IMR-90 (cell line): ENCODE measurements at regions not wholly inside any gene's neighbourhood (a gene's known extent, or its start where the extent isn't known, plus 50 kb on each side); places are given as distances from the start of the nearest gene placed in this dataset.

Experiments
- ATAC-seq: fragments of 200-7000 bp; cut with Tn5 transposase; 2 replicates; pipeline ENCODE4 v1.9.1; 2020; ENCODE audit warnings: low read depth, mild to moderate bottlenecking, moderate library complexity
- BruUV-seq: library from RNA; stranded (reverse); fragments of 400-500 nt; replicated peaks from 2 replicates; lab custom pipeline; 2021; lab: Mats Ljungman, UMichigan
- CTCF ChIA-PET: fragments of 300-600 bp; formaldehyde crosslinking; extraction: SDS; loops from one replicate; lab custom pipeline; 2021; ENCODE audit warnings: antibody characterized with exemption; lab: Yijun Ruan, JAX
- POLR2A ChIA-PET: fragments of 300-600 bp; sonication (Branson Sonifier 250); formaldehyde crosslinking; loops from one replicate; lab custom pipeline; 2022; ENCODE audit warnings: antibody characterized with exemption; ENCODE audit not compliant: unreplicated experiment; lab: Charles Lee
- DNase-seq: peaks from one replicate; pipeline ENCODE4 v3.0.0; 2013
- H2AFZ ChIP-seq: replicated peaks from 2 replicates; pipeline ENCODE3; 2013; ENCODE audit warnings: low read length, mild to moderate bottlenecking; ENCODE audit not compliant: poor library complexity
- H2AK5ac ChIP-seq: 2 replicates; pipeline ENCODE4 v1.6.1; 2013; ENCODE audit warnings: low read depth, low read length, inconsistent platforms
- H2AK9ac ChIP-seq: replicated peaks from 2 replicates; pipeline ENCODE3; 2013; ENCODE audit warnings: mild to moderate bottlenecking, low read depth, low read length, moderate library complexity; ENCODE audit not compliant: poor library complexity
- H2BK120ac ChIP-seq: 2 replicates; pipeline ENCODE4 v1.6.1; 2013; ENCODE audit warnings: low read depth, low read length, inconsistent platforms
- H2BK15ac ChIP-seq: 3 replicates; pipeline ENCODE4 v1.6.1; 2013; ENCODE audit warnings: low read depth, low read length, inconsistent platforms
- H2BK20ac ChIP-seq: 2 replicates; pipeline ENCODE4 v1.6.1; 2013; ENCODE audit warnings: low read depth, mild to moderate bottlenecking, inconsistent platforms, low read length, moderate library complexity
- H2BK5ac ChIP-seq: 2 replicates; pipeline ENCODE4 v1.6.1; 2013; ENCODE audit warnings: mild to moderate bottlenecking, low read depth, low read length, inconsistent platforms; ENCODE audit not compliant: poor library complexity, severe bottlenecking
- H3K14ac ChIP-seq: replicated peaks from 2 replicates; pipeline ENCODE4 v1.6.1; 2013; ENCODE audit warnings: low read depth, low read length, inconsistent platforms
- H3K18ac ChIP-seq: 2 replicates; pipeline ENCODE4 v1.6.1; 2013; ENCODE audit warnings: low read depth, low read length, control low read depth
- H3K23ac ChIP-seq: 2 replicates; pipeline ENCODE4 v1.6.1; 2013; ENCODE audit warnings: low read depth, low read length, inconsistent platforms
- H3K27ac ChIP-seq: 2 replicates; pipeline ENCODE4 v1.5.1; 2013; ENCODE audit warnings: mild to moderate bottlenecking, control low read depth, low read length; ENCODE audit not compliant: insufficient read depth
- H3K27me3 ChIP-seq: 2 replicates; pipeline ENCODE4 v1.6.1; 2013; ENCODE audit warnings: low read length; ENCODE audit not compliant: control insufficient read depth, insufficient read depth
- H3K36me3 ChIP-seq: 2 replicates; pipeline ENCODE4 v1.6.1; 2013; ENCODE audit warnings: low read length, mixed read lengths; ENCODE audit not compliant: control insufficient read depth, insufficient read depth
- H3K4ac ChIP-seq: 2 replicates; pipeline ENCODE4 v1.6.1; 2013; ENCODE audit warnings: low read depth, low read length, inconsistent platforms
- H3K4me1 ChIP-seq: 2 replicates; pipeline ENCODE4 v1.6.1; 2013; ENCODE audit warnings: low read length, mixed read lengths; ENCODE audit not compliant: control insufficient read depth, insufficient read depth
- H3K4me2 ChIP-seq: 2 replicates; pipeline ENCODE4 v1.6.1; 2013; ENCODE audit warnings: low read depth, mild to moderate bottlenecking, control low read depth, low read length, moderate library complexity
- H3K4me3 ChIP-seq: 2 replicates; pipeline ENCODE4 v1.5.1; 2013; ENCODE audit warnings: low read depth, mild to moderate bottlenecking, control low read depth, low read length, moderate library complexity; ENCODE audit not compliant: insufficient read depth
- H3K56ac ChIP-seq: 2 replicates; pipeline ENCODE4 v1.6.1; 2013; ENCODE audit warnings: low read length, inconsistent platforms; ENCODE audit not compliant: insufficient read depth; ENCODE audit errors: extremely low read depth
- H3K79me1 ChIP-seq, 2 experiments: 2 replicates each; pipeline ENCODE4 v1.6.1; 2013; ENCODE audit warnings: low read length in 2 of 2, inconsistent platforms in 1 of 2, low read depth in 1 of 2
- H3K9ac ChIP-seq: 2 replicates; pipeline ENCODE4 v1.6.1; 2013; ENCODE audit warnings: low read depth, low read length, control low read depth
- H3K9me1 ChIP-seq: 2 replicates; pipeline ENCODE4 v1.6.1; 2013; ENCODE audit warnings: low read length, inconsistent platforms; ENCODE audit not compliant: insufficient read depth
- H3K9me3 ChIP-seq: 2 replicates; pipeline ENCODE4 v1.6.1; 2013; ENCODE audit warnings: low read length; ENCODE audit not compliant: control insufficient read depth, insufficient read depth
- H4K20me1 ChIP-seq: 2 replicates; pipeline ENCODE4 v1.6.1; 2013; ENCODE audit warnings: low read length, inconsistent platforms; ENCODE audit not compliant: insufficient read depth
- H4K5ac ChIP-seq: 2 replicates; pipeline ENCODE4 v1.6.1; 2013; ENCODE audit warnings: mild to moderate bottlenecking, low read depth, low read length, control low read depth
- H4K8ac ChIP-seq, 2 experiments: 2 replicates each; pipeline ENCODE4 v1.6.1; 2013; ENCODE audit warnings: low read depth in 2 of 2, low read length in 2 of 2, control low read depth in 1 of 2, inconsistent platforms in 1 of 2
- H4K91ac ChIP-seq: 2 replicates; pipeline ENCODE4 v1.6.1; 2013; ENCODE audit warnings: low read depth, low read length, inconsistent platforms; ENCODE audit not compliant: insufficient read depth
- POLR2A ChIP-seq: IDR thresholded peaks from 2 replicates; pipeline ENCODE4 v1.6.1; 2012; ENCODE audit warnings: mild to moderate bottlenecking, low read depth, low read length
- WGBS, 2 experiments: methylation state at CpG; one replicate each; pipeline versions ENCODE4 v1.1.5 to v1.1.7; 2013; ENCODE audit warnings: missing lambda C conversion rate in 2 of 2; ENCODE audit not compliant: insufficient read length in 1 of 2; ENCODE audit errors: extremely low coverage in 2 of 2; 5-methylcytosine and 5-hydroxymethylcytosine counted together
- dilution Hi-C: fragments of 300-500 bp; cut with HindIII; formaldehyde crosslinking; loops from one replicate; pipeline ENCODE4 v1.14.3; 2018; ENCODE audit warnings: low sequenced_read_pairs; ENCODE audit not compliant: unreplicated experiment
- in situ Hi-C: fragments of 300-500 bp; cut with MboI; formaldehyde crosslinking; loops from 3 replicates; pipeline ENCODE4 v1.14.3; 2019; ENCODE audit warnings: low sequenced_read_pairs, inconsistent platforms, mixed read lengths
- intact Hi-C: fragments of 100-400 bp; cut with micrococcal nuclease; formaldehyde crosslinking; loops from 2 replicates; pipeline ENCODE4 v1.10.0; 2022

DNA sequence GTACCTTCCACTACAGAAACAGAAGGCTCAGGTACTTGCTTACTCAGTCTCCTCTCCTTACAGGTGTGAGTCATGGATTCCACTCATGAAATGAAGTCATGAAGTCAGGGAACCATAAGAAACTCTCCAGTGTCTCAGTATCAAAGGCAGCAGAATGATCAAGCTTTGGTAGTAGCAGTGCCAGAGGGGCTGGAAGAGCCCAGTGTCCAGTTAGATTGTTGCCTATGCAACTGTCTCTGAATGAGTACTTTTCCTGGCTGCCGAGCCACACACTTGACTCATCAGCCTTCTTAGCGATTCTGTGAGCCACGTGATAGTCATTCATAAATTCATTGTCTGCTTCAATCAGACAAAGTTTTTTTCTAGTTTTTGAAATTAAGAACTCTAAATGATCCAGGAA is 52.2 kb upstream of the DTNBP1 start:
- H4K20me1 ChIP-seq: no peaks in the 10 kb centered on the region
- H3K27ac ChIP-seq: no peak overlapping the region
- no peak overlapping the region for H4K8ac ChIP-seq
- H4K5ac ChIP-seq: no peak overlapping the region
- H2BK15ac ChIP-seq: no peak overlapping the region
- H3K4me3 ChIP-seq: no peak overlapping the region
- BruUV-seq: no TSS peak
- H3K9ac ChIP-seq: no peak overlapping the region
- dilution Hi-C loops (no loop called here), intact Hi-C loops (no loop called here), in situ Hi-C loops (no loop called here)
- no peak overlapping the region for H4K91ac ChIP-seq
- CTCF ChIA-PET: no interaction called here
- no peak for TF ChIP-seq POLR2A
- H3K23ac ChIP-seq: no peak overlapping the region
- H3K27me3 ChIP-seq: peaks cover 16% of the 10 kb centered on the region
- POLR2A ChIA-PET: no interaction called here
- no peaks in the 10 kb centered on the region for H3K4me1 ChIP-seq
- H3K9me1 ChIP-seq: no peaks in the 10 kb centered on the region
- no peak overlapping the region for H2AFZ ChIP-seq
- no peaks in the 10 kb centered on the region for H3K9me3 ChIP-seq
- no peak overlapping the region for H2AK5ac ChIP-seq
- no peak overlapping the region for H3K4me2 ChIP-seq
- no peak overlapping the region for H2BK5ac ChIP-seq
- WGBS, 2 experiments: no CpG with 5 or more reads among the region's 3 CpGs
- no peaks in the 10 kb centered on the region for H3K79me1 ChIP-seq
- ATAC-seq (no peak), DNase-seq (no peak)
- H2BK20ac ChIP-seq: no peak overlapping the region
- H3K4ac ChIP-seq: no peak overlapping the region
- H2AK9ac ChIP-seq: no peak overlapping the region
- no peak overlapping the region for H3K18ac ChIP-seq
- no peak overlapping the region for H3K56ac ChIP-seq
- no peaks in the 10 kb centered on the region for H3K36me3 ChIP-seq
- no peak overlapping the region for H3K14ac ChIP-seq
- H2BK120ac ChIP-seq: no peak overlapping the region
